HepG2 (cell line): ENCODE measurements at regions not wholly inside any gene's neighbourhood (a gene's known extent, or its start where the extent isn't known, plus 50 kb on each side); places are given as distances from the start of the nearest gene placed in this dataset.

Source experiments
- ATAC-seq: fragments of 200-7000 bp; cut with Tn5 transposase; 3 replicates; pipeline ENCODE4 v1.9.1; 2020; ENCODE audit warnings: mild to moderate bottlenecking, moderate library complexity
- BruUV-seq: library from RNA; stranded (reverse); fragments of 400-500 nt; replicated peaks from 2 replicates; lab custom pipeline; 2021; lab: Mats Ljungman, UMichigan
- CTCF ChIA-PET: fragments of 300-600 bp; formaldehyde crosslinking; extraction: SDS; loops from one replicate; lab custom pipeline; 2021; ENCODE audit warnings: low total read pairs, inconsistent platforms, low intra/inter-chr PET ratio; lab: Yijun Ruan, JAX
- POLR2A ChIA-PET: fragments of 350-600 bp; sonication (Branson Sonifier 250); formaldehyde crosslinking; loops from one replicate; lab custom pipeline; 2020; ENCODE audit warnings: antibody characterized with exemption, inconsistent platforms; lab: Yijun Ruan, JAX
- DNase-seq: peaks from one replicate; pipeline ENCODE4 v3.0.0-alpha.2; 2015; ENCODE audit warnings: low spot score
- FAIRE-seq: peaks from 3 replicates; lab custom pipeline; 2011; peaks lifted over from hg19 to GRCh38; lab: Jason Lieb, UNC
- H2AFZ ChIP-seq: one replicate; pipeline ENCODE4 v1.6.1; 2011; ENCODE audit warnings: low read length, inconsistent platforms
- H3K27ac ChIP-seq: fragments of 300-600 bp; 3 replicates; pipeline ENCODE4 v1.8.0; 2011; ENCODE audit warnings: mixed run types, mild to moderate bottlenecking, mixed read lengths, low read length, inconsistent platforms; ENCODE audit not compliant: insufficient read depth; ENCODE audit errors: extremely low read length
- H3K27me3 ChIP-seq, 2 experiments: fragments of 200-600 bp in 1 of 2; 2 replicates in 1 of 2; 3 replicates in 1 of 2; pipeline versions ENCODE4 v1.6.0 to v1.8.0; 2011; ENCODE audit warnings: low read length in 2 of 2, mild to moderate bottlenecking in 2 of 2, moderate library complexity in 2 of 2, inconsistent platforms in 1 of 2; ENCODE audit not compliant: insufficient read depth in 2 of 2, control insufficient read depth in 1 of 2
- H3K36me3 ChIP-seq, 2 experiments: fragments of 200-600 bp in 1 of 2; replicated peaks in 1 of 2; 2 replicates in 1 of 2; 3 replicates in 1 of 2; pipeline versions ENCODE4 v1.5.1 to v1.8.0; 2011; ENCODE audit warnings: low read length in 2 of 2, inconsistent platforms in 1 of 2; ENCODE audit not compliant: insufficient read depth in 2 of 2, control insufficient read depth in 1 of 2
- H3K4me1 ChIP-seq: 2 replicates; pipeline ENCODE4 v1.5.1; 2012; ENCODE audit warnings: low read length, inconsistent platforms; ENCODE audit not compliant: insufficient read depth
- H3K4me2 ChIP-seq: 2 replicates; pipeline ENCODE4 v1.6.0; 2011; ENCODE audit warnings: low read depth, low read length, inconsistent platforms
- H3K4me3 ChIP-seq, 3 experiments: fragments of 200-600 bp in 1 of 3; sonication (generic), shearing (Covaris generic) in 1 of 3; replicated peaks in 1 of 3; 2 replicates each; pipeline ENCODE4 v1.5.1; 2011 to 2016; ENCODE audit warnings: low read length in 3 of 3, inconsistent platforms in 2 of 3, low read depth in 2 of 3, mild to moderate bottlenecking in 2 of 3, control low read depth in 1 of 3, mixed read lengths in 1 of 3; ENCODE audit not compliant: insufficient read depth in 1 of 3
- H3K79me2 ChIP-seq: one replicate; pipeline ENCODE4 v1.6.1; 2011; ENCODE audit warnings: low read length, inconsistent platforms; ENCODE audit not compliant: insufficient read depth
- H3K9ac ChIP-seq: 2 replicates; pipeline ENCODE4 v1.6.0; 2011; ENCODE audit warnings: mild to moderate bottlenecking, low read depth, low read length, inconsistent platforms; ENCODE audit not compliant: insufficient read depth
- H3K9me3 ChIP-seq: 2 replicates; pipeline ENCODE4 v1.5.1; 2012; ENCODE audit warnings: mild to moderate bottlenecking, low read length
- H4K20me1 ChIP-seq: 2 replicates; pipeline ENCODE4 v1.6.0; 2011; ENCODE audit warnings: inconsistent platforms, mild to moderate bottlenecking, low read length, moderate library complexity; ENCODE audit not compliant: insufficient read depth
- ARNT2 ChIP-seq: sonication (generic); formaldehyde crosslinking; IDR thresholded peaks from 2 replicates; pipeline ENCODE4 v1.8.0; 2022; ENCODE audit warnings: mild to moderate bottlenecking, low read depth, missing genetic modification reagents, moderate library complexity
- ATM ChIP-seq: fragments of 450-650 bp; IDR thresholded peaks from 2 replicates; pipeline ENCODE4 v1.7.1; 2017; ENCODE audit warnings: mild to moderate bottlenecking, borderline replicate concordance
- GATAD1 ChIP-seq: IDR thresholded peaks from 2 replicates; pipeline ENCODE4 v1.6.1; 2016; ENCODE audit warnings: missing genetic modification reagents, missing compliant biosample characterization
- HIVEP1 ChIP-seq: sonication (generic); formaldehyde crosslinking; IDR thresholded peaks from 2 replicates; pipeline ENCODE4 v1.4.0; 2020; ENCODE audit warnings: mild to moderate bottlenecking, missing genetic modification reagents
- HOXA3 ChIP-seq: sonication (generic); formaldehyde crosslinking; IDR thresholded peaks from 2 replicates; pipeline ENCODE4 v1.5.0; 2020; ENCODE audit warnings: missing genetic modification reagents
- MBD4 ChIP-seq: IDR thresholded peaks from 2 replicates; pipeline ENCODE4 v1.6.1; 2012; ENCODE audit warnings: low read length, inconsistent platforms, borderline replicate concordance
- MIXL1 ChIP-seq: IDR thresholded peaks from 2 replicates; pipeline ENCODE4 v1.6.1; 2016
- SALL2 ChIP-seq: sonication (generic); formaldehyde crosslinking; IDR thresholded peaks from 2 replicates; pipeline ENCODE4 v1.8.1; 2023; ENCODE audit warnings: mild to moderate bottlenecking, missing genetic modification reagents, inconsistent platforms
- STAG1 ChIP-seq: sonication (generic); formaldehyde crosslinking; IDR thresholded peaks from 2 replicates; pipeline ENCODE4 v1.4.0; 2020; ENCODE audit warnings: missing genetic modification reagents
- SYNCRIP ChIP-seq: fragments of 200-400 bp; formaldehyde crosslinking; IDR thresholded peaks from 2 replicates; pipeline ENCODE4 v1.6.1; 2018; ENCODE audit warnings: mild to moderate bottlenecking, low read depth, low read length; ENCODE audit not compliant: insufficient read depth
- ZMYM4 ChIP-seq: sonication (generic); formaldehyde crosslinking; IDR thresholded peaks from 2 replicates; pipeline ENCODE4 v1.8.1; 2023; ENCODE audit warnings: mild to moderate bottlenecking, missing genetic modification reagents
- ZNF17 ChIP-seq: sonication (generic); formaldehyde crosslinking; IDR thresholded peaks from 2 replicates; pipeline ENCODE4 v1.5.0; 2020; ENCODE audit warnings: mild to moderate bottlenecking, missing genetic modification reagents
- ZNF552 ChIP-seq: sonication (generic); formaldehyde crosslinking; IDR thresholded peaks from 2 replicates; pipeline ENCODE4 v1.9.0; 2022; ENCODE audit warnings: missing genetic modification reagents, mild to moderate bottlenecking, borderline replicate concordance
- ZNF749 ChIP-seq: sonication (generic); formaldehyde crosslinking; IDR thresholded peaks from 2 replicates; pipeline ENCODE4 v1.8.0; 2022; ENCODE audit warnings: mild to moderate bottlenecking, missing genetic modification reagents, moderate library complexity, borderline replicate concordance
- ZNF776 ChIP-seq: sonication (generic); formaldehyde crosslinking; IDR thresholded peaks from 2 replicates; pipeline ENCODE4 v1.4.0; 2020; ENCODE audit warnings: mild to moderate bottlenecking, missing genetic modification reagents
- ZNF850 ChIP-seq: sonication (generic); formaldehyde crosslinking; conservative IDR thresholded peaks from 2 replicates; pipeline ENCODE4 v1.9.0; 2021; ENCODE audit warnings: mild to moderate bottlenecking, missing genetic modification reagents
- WGBS: methylation state at CpG from one replicate; pipeline ENCODE4 v1.1.6; 2017; ENCODE audit warnings: low lambda C conversion rate; 5-methylcytosine and 5-hydroxymethylcytosine counted together
- in situ Hi-C: cut with HindIII; loops from 2 replicates; pipeline ENCODE4 v1.10.0; 2017; ENCODE audit warnings: low pct_unique_long_range_greater_than_20kb; ENCODE audit not compliant: extremely low pct_ligation_motif_present
- intact Hi-C: fragments of 100-400 bp; cut with micrococcal nuclease; formaldehyde crosslinking; loops from one replicate; pipeline ENCODE4 v1.10.0; 2022; ENCODE audit not compliant: unreplicated experiment
- TF ChIP-seq, protein P1 (sequence below): sonication (generic); formaldehyde crosslinking; IDR thresholded peaks from 2 replicates; pipeline ENCODE4 v1.5.0; 2020; ENCODE audit warnings: mild to moderate bottlenecking, missing genetic modification reagents
- TF ChIP-seq, protein P2 (sequence below): sonication (generic); formaldehyde crosslinking; IDR thresholded peaks from 2 replicates; pipeline ENCODE4 v1.5.0; 2020; ENCODE audit warnings: missing genetic modification reagents
- TF ChIP-seq, protein P3 (sequence below): IDR thresholded peaks from 2 replicates; pipeline ENCODE4 v1.6.1; 2018; ENCODE audit warnings: missing genetic modification reagents

DNA sequence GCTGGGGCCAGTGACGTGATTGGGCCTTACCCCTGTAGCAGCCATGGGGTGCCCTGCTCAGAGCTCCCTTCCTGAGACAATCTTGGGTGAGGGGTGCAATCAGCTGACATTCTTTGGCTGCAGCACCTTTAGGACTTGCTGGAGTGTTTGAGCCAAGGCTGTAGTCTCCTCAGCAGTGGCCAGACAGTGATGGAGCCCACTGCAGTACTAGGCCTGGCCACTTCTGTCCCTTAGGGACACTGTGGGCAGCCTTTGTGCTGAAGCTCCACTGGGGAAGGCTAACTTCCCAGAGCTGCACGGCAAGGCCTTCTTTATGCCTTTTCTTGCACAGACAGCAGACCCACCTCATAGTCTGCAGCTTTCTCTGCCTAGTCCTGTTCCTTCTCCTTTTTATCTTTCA is 284.9 kb upstream of the IGF1R start:
- in situ Hi-C loops = no loop called here
- ATAC-seq = peak; percentile 84
- H3K4me2 ChIP-seq = no peak overlapping the region
- TF ChIP-seq ZNF17 (CRISPR knock-in tag) (no peak), ZMYM4 (CRISPR knock-in tag) (no peak), ARNT2 (CRISPR knock-in tag) (no peak), SYNCRIP (no peak), HIVEP1 (CRISPR knock-in tag) (no peak), MBD4 (no peak), ZNF850 (CRISPR knock-in tag) (no peak)
- TF ChIP-seq, all 625 proteins: peak for 0
- Histone ChIP-seq H3K27ac (no peak overlapping the region), H3K4me3 (no peak overlapping the region), H3K9me3 (no peaks in the 10 kb centered on the region), H3K36me3 (no peaks in the 10 kb centered on the region), H3K27me3 (no peaks in the 10 kb centered on the region), H3K4me1 (no peaks in the 10 kb centered on the region), H2AFZ (no peak overlapping the region), H3K9ac (no peak overlapping the region), H4K20me1 (no peaks in the 10 kb centered on the region), H3K79me2 (no peaks in the 10 kb centered on the region)
- no TSS peak for BruUV-seq
- no peak for DNase-seq
- WGBS = 15% methylated on average over 2 of the region's 2 CpGs
- no peak for FAIRE-seq
- intact Hi-C loops = no loop called here
- ChIA-PET POLR2A (no interaction called here), CTCF (no interaction called here)

DNA sequence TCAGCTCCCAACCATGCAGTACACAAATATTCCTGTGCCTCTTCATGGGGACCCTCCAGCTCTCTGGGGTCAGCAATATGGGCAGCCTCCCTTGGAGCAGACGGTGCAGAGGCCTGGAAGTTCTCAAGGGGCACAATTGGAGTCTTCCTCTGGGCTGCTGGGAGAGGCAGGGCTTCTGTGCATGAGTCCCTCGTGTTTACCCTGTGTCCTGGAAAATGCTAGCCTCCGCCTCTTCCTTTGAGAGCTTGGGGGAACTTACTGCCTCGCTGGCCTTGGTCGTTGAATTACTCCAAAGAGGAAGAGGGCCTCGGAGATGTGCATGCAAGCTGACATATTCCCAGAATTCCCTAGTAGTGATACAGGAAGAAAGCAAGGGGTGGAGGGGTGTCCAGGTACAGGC is 284.4 kb upstream of the IGF1R start:
- no peak overlapping the region for H3K9ac ChIP-seq
- no peaks in the 10 kb centered on the region for H3K36me3 ChIP-seq
- H3K79me2 ChIP-seq = no peaks in the 10 kb centered on the region
- DNase-seq (no peak), ATAC-seq (peak; percentile 30; the same call in 1 of the 3 replicates), FAIRE-seq (no peak)
- ChIA-PET POLR2A (no interaction called here), CTCF (no interaction called here)
- 0 out of 2 replicates have a peak overlapping the region, but pooled peaks have one; percentile 20 for H3K4me2 ChIP-seq
- no peak overlapping the region for H3K27ac ChIP-seq
- H3K4me3 ChIP-seq = no peak overlapping the region
- 30% methylated on average over 4 of the region's 6 CpGs for WGBS
- no peaks in the 10 kb centered on the region for H4K20me1 ChIP-seq
- in situ Hi-C loops (no loop called here), intact Hi-C loops (no loop called here)
- H2AFZ ChIP-seq = no peak overlapping the region
- no peaks in the 10 kb centered on the region for H3K27me3 ChIP-seq
- no peaks in the 10 kb centered on the region for H3K4me1 ChIP-seq
- H3K9me3 ChIP-seq = no peaks in the 10 kb centered on the region
- no TSS peak for BruUV-seq
- TF ChIP-seq, protein P1, sequence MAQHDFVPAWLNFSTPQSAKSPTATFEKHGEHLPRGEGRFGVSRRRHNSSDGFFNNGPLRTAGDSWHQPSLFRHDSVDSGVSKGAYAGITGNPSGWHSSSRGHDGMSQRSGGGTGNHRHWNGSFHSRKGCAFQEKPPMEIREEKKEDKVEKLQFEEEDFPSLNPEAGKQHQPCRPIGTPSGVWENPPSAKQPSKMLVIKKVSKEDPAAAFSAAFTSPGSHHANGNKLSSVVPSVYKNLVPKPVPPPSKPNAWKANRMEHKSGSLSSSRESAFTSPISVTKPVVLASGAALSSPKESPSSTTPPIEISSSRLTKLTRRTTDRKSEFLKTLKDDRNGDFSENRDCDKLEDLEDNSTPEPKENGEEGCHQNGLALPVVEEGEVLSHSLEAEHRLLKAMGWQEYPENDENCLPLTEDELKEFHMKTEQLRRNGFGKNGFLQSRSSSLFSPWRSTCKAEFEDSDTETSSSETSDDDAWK (CRISPR knock-in tag) = no peak
- no peak for TF ChIP-seq ATM
- TF ChIP-seq GATAD1 (CRISPR knock-in tag) = no peak
- TF ChIP-seq ZNF749 (CRISPR knock-in tag) = no peak
- TF ChIP-seq STAG1 (CRISPR knock-in tag) = no peak
- TF ChIP-seq, protein P2, sequence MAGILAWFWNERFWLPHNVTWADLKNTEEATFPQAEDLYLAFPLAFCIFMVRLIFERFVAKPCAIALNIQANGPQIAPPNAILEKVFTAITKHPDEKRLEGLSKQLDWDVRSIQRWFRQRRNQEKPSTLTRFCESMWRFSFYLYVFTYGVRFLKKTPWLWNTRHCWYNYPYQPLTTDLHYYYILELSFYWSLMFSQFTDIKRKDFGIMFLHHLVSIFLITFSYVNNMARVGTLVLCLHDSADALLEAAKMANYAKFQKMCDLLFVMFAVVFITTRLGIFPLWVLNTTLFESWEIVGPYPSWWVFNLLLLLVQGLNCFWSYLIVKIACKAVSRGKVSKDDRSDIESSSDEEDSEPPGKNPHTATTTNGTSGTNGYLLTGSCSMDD = no peak
- TF ChIP-seq HOXA3 = no peak
- no peak for TF ChIP-seq MIXL1 (CRISPR knock-in tag)
- no peak for TF ChIP-seq SALL2 (CRISPR knock-in tag)
- TF ChIP-seq ZNF776 = no peak
- TF ChIP-seq, protein P3, sequence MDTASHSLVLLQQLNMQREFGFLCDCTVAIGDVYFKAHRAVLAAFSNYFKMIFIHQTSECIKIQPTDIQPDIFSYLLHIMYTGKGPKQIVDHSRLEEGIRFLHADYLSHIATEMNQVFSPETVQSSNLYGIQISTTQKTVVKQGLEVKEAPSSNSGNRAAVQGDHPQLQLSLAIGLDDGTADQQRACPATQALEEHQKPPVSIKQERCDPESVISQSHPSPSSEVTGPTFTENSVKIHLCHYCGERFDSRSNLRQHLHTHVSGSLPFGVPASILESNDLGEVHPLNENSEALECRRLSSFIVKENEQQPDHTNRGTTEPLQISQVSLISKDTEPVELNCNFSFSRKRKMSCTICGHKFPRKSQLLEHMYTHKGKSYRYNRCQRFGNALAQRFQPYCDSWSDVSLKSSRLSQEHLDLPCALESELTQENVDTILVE (CRISPR knock-in tag) = no peak
- no peak for TF ChIP-seq ZNF552 (CRISPR knock-in tag)
